C4-2B (cell line): ENCODE measurements at regions not wholly inside any gene's neighbourhood (a gene's known extent, or its start where the extent isn't known, plus 50 kb on each side); places are given as distances from the start of the nearest gene placed in this dataset.

ENCODE experiments used
- H3K27ac ChIP-seq: fragments of 450-650 bp; 2 replicates; pipeline ENCODE4 v1.5.1; 2017
- CTCF ChIP-seq: fragments of 450-650 bp; conservative IDR thresholded peaks from 2 replicates; pipeline ENCODE4 v1.5.1; 2017; ENCODE audit warnings: mild to moderate bottlenecking
- ZFX ChIP-seq: fragments of 450-650 bp; IDR thresholded peaks from 2 replicates; pipeline ENCODE4 v1.6.1; 2017

- TF ChIP-seq ZFX (no peak), CTCF (no peak)
- H3K27ac ChIP-seq: no peak overlapping the region
Observed at GRCh38 chr2:217733461-217733860, 269.3 kb downstream of the TNS1 start.

- no peak overlapping the region for H3K27ac ChIP-seq
- no peak for TF ChIP-seq CTCF
Observed at GRCh38 chr2:217732992-217733391, 269.8 kb downstream of the TNS1 start.

- TF ChIP-seq CTCF (no peak), ZFX (no peak)
- no peak overlapping the region for H3K27ac ChIP-seq
Observed at GRCh38 chr2:217731805-217732204, 271.0 kb downstream of the TNS1 start.

- TF ChIP-seq CTCF: no peak
- no peak for TF ChIP-seq ZFX
- H3K27ac ChIP-seq: no peak overlapping the region
Observed at GRCh38 chr2:217729421-217730053, 273.3 kb downstream of the TNS1 start.

GRCh38 chr2:217727801-217728200, 275.0 kb downstream of the TNS1 start:
- TF ChIP-seq ZFX (no peak), CTCF (no peak)
- H3K27ac ChIP-seq: no peak overlapping the region

- TF ChIP-seq CTCF (no peak), ZFX (no peak)
- no peak overlapping the region for H3K27ac ChIP-seq
Observed at GRCh38 chr2:217725409-217725808, 277.4 kb downstream of the TNS1 start.

- no peak overlapping the region for H3K27ac ChIP-seq
- TF ChIP-seq CTCF (no peak), ZFX (no peak)
Observed at GRCh38 chr2:217724471-217724870, 278.3 kb downstream of the TNS1 start.
